PFSK-1 (cell line): ENCODE measurements at regions not wholly inside any gene's neighbourhood (a gene's known extent, or its start where the extent isn't known, plus 50 kb on each side); places are given as distances from the start of the nearest gene placed in this dataset.

ENCODE experiments used
- FOXP2 ChIP-seq: optimal IDR thresholded peaks from 2 replicates; pipeline ENCODE3; 2011; ENCODE audit warnings: borderline replicate concordance, control low read depth, inconsistent platforms; ENCODE audit not compliant: insufficient read depth; ENCODE audit errors: extremely low read length, extremely low read depth
- POLR2AphosphoS5 ChIP-seq: IDR thresholded peaks from 2 replicates; pipeline ENCODE4 v1.6.1; 2012; ENCODE audit warnings: low read depth, mild to moderate bottlenecking, control low read depth, low read length, moderate library complexity
- REST ChIP-seq, 2 experiments: IDR thresholded peaks; 2 replicates each; pipeline versions ENCODE4 v1.6.1 to v1.8.0; 2011 to 2012; ENCODE audit warnings: low read depth in 2 of 2, low read length in 2 of 2, control low read depth in 1 of 2, inconsistent platforms in 1 of 2, mild to moderate bottlenecking in 1 of 2, moderate library complexity in 1 of 2; ENCODE audit not compliant: insufficient read depth in 1 of 2
- SIN3A ChIP-seq: IDR thresholded peaks from 2 replicates; pipeline ENCODE4 v1.6.1; 2012; ENCODE audit warnings: mild to moderate bottlenecking, low read length, moderate library complexity, borderline replicate concordance; ENCODE audit not compliant: insufficient read depth
- TAF1 ChIP-seq: IDR thresholded peaks from 2 replicates; pipeline ENCODE4 v1.6.1; 2012; ENCODE audit warnings: low read length, control low read depth, borderline replicate concordance; ENCODE audit not compliant: insufficient read depth

- TF ChIP-seq FOXP2 (no peak), POLR2AphosphoS5 (no peak), TAF1 (no peak), SIN3A (no peak), REST (IDR thresholded peaks at IDR 0.05; ENCODE audit: insufficient read depth in 1 of 2, low read depth in 2 of 2, low read length in 2 of 2) (no peak)
Measured at GRCh38 chr5:2136728-2137333, 254.1 kb upstream of the IRX4 start.

- TF ChIP-seq POLR2AphosphoS5 (no peak), SIN3A (no peak), TAF1 (no peak), REST (IDR thresholded peaks at IDR 0.05; ENCODE audit: insufficient read depth in 1 of 2, low read depth in 2 of 2, low read length in 2 of 2) (no peak), FOXP2 (no peak)
Measured at GRCh38 chr5:2135833-2136232, 253.1 kb upstream of the IRX4 start.

GRCh38 chr5:2135354-2135753 lies 252.6 kb upstream of the IRX4 start:
- no peak for TF ChIP-seq FOXP2
- no peak for TF ChIP-seq POLR2AphosphoS5

GRCh38 chr5:2134543-2135292 lies 252.0 kb upstream of the IRX4 start:
- TF ChIP-seq SIN3A = no peak
- TF ChIP-seq REST (IDR thresholded peaks at IDR 0.05; ENCODE audit: insufficient read depth in 1 of 2, low read depth in 2 of 2, low read length in 2 of 2) = no peak
- TF ChIP-seq POLR2AphosphoS5 = no peak
- TF ChIP-seq FOXP2 = no peak
- TF ChIP-seq TAF1 = no peak

GRCh38 chr5:2133936-2134335 lies 251.2 kb upstream of the IRX4 start:
- TF ChIP-seq POLR2AphosphoS5 (no peak), FOXP2 (no peak), TAF1 (no peak)

- no peak for TF ChIP-seq POLR2AphosphoS5
- TF ChIP-seq FOXP2 = no peak
- no peak for TF ChIP-seq TAF1
- no peak for TF ChIP-seq REST (IDR thresholded peaks at IDR 0.05; ENCODE audit: insufficient read depth in 1 of 2, low read depth in 2 of 2, low read length in 2 of 2)
- TF ChIP-seq SIN3A = no peak
Measured at GRCh38 chr5:2133080-2133479, 250.4 kb upstream of the IRX4 start.
